Pancreas (tissue), 10 donors: ENCODE measurements at regions not wholly inside any gene's neighbourhood (a gene's known extent, or its start where the extent isn't known, plus 50 kb on each side); places are given as distances from the start of the nearest gene placed in this dataset.

Source experiments
- ATAC-seq, 4 donors: fragments of 200-7000 bp; cut with Tn5 transposase; one replicate each; pipeline versions ENCODE4 v1.8.0 to v1.9.1; 2020; ENCODE audit warnings: mild to moderate bottlenecking in 4 of 4, moderate library complexity in 4 of 4
- DNase-seq, 6 donors: peaks; one replicate each; pipeline ENCODE4 v3.0.0-alpha.2; 2020
- FAIRE-seq: peaks from 2 replicates; lab custom pipeline; 2012; peaks lifted over from hg19 to GRCh38; lab: Jason Lieb, UNC
- H3K27ac ChIP-seq, 4 donors: fragments of 200-600 bp; sonication (generic); 1 replicate in 3 of 4; 2 replicates in 1 of 4; pipeline versions ENCODE4 v1.5.0 to v1.8.0; 2020
- H3K27me3 ChIP-seq, 4 donors: fragments of 200-600 bp; one replicate each; pipeline ENCODE4 v1.8.0; 2021
- H3K36me3 ChIP-seq, 3 donors: fragments of 200-600 bp; sonication (generic) in 1 of 3; one replicate each; pipeline versions ENCODE4 v1.5.0 to v1.8.0; 2020 to 2021
- H3K4me1 ChIP-seq, 3 donors: fragments of 200-600 bp; one replicate each; pipeline ENCODE4 v1.8.0; 2021
- H3K4me3 ChIP-seq, 4 donors: fragments of 200-600 bp; sonication (generic) in 2 of 4; one replicate each; pipeline versions ENCODE4 v1.5.0 to v1.8.0; 2020 to 2021
- H3K9me3 ChIP-seq, 4 donors: fragments of 200-600 bp; one replicate each; pipeline ENCODE4 v1.8.0; 2021
- CTCF ChIP-seq, 4 donors: fragments of 200-600 bp; sonication (generic) in 3 of 4; IDR thresholded peaks; one replicate each; pipeline versions ENCODE4 v1.5.0 to v1.8.0; 2021; ENCODE audit warnings: antibody characterized with exemption in 4 of 4
- WGBS, 2 donors: extraction: QIAGEN DNeasy Blood & Tissue Kit; methylation state at CpG; one replicate each; pipeline ENCODE4 v1.1.7; 2013; 5-methylcytosine and 5-hydroxymethylcytosine counted together
- intact Hi-C, 3 donors: fragments of 100-400 bp; cut with DNase I; formaldehyde crosslinking; loops; one replicate each; pipeline versions ENCODE4 v1.11.1 to v1.14.2; 2022
- donor health status: healthy with polysubstance abuse.
- donor health status: DM: no; HTN: no; CAD: no; lungs with moderate emphysema.
- donor health status: DM: no; HTN: no; CAD: no.
- donor health status: control.
- donor health status: control.
- donor health status: Bipolar disorder and iron deficiency.
- donor health status: DM: yes; HTN: yes; CAD: no.
- donor health status: DM: no; HTN: no; CAD: no.
- donor health status: DM: no; HTN: no; CAD: no.
- donor health status: DM: yes; HTN: yes; CAD: no.

GRCh38 chr10:128744811-128745305 lies 618.6 kb upstream of the MKI67 start:
- no peak for DNase-seq
- TF ChIP-seq CTCF (IDR thresholded peaks at IDR 0.05), result no peak
- Histone ChIP-seq H3K4me1 (no peaks in the 10 kb centered on the region), H3K9me3 (no peaks in the 10 kb centered on the region), H3K27me3 (peaks cover 0 to 4% (median 0%) of the 10 kb centered on the region in 4 donors), H3K27ac (no peak overlapping the region), H3K4me3 (no peak overlapping the region), H3K36me3 (no peaks in the 10 kb centered on the region)
- intact Hi-C loops, result no loop called here
- FAIRE-seq, result no peak
- no peak for ATAC-seq
- WGBS, 2 donors, result 83 to 100% methylated on average over 1 of the region's 1 CpG

GRCh38 chr10:128747582-128748346 lies 621.5 kb upstream of the MKI67 start:
- DNase-seq, result no peak
- Histone ChIP-seq H3K27ac (no peak overlapping the region), H3K4me3 (no peak overlapping the region), H3K4me1 (no peaks in the 10 kb centered on the region), H3K36me3 (no peaks in the 10 kb centered on the region), H3K27me3 (no peaks in the 10 kb centered on the region), H3K9me3 (no peaks in the 10 kb centered on the region)
- intact Hi-C loops, result no loop called here
- no peak for FAIRE-seq
- ATAC-seq, result no peak
- 36 to 39% methylated on average over 22 of the region's 22 CpGs for WGBS, 2 donors
- no peak for TF ChIP-seq CTCF (IDR thresholded peaks at IDR 0.05)

GRCh38 chr10:128751284-128751683 lies 625.1 kb upstream of the MKI67 start:
- ATAC-seq, result no peak

GRCh38 chr10:128751851-128752250 lies 625.6 kb upstream of the MKI67 start:
- Histone ChIP-seq H3K9me3 (no peaks in the 10 kb centered on the region), H3K4me1 (no peaks in the 10 kb centered on the region), H3K27me3 (no peaks in the 10 kb centered on the region), H3K27ac (no peak overlapping the region), H3K36me3 (no peaks in the 10 kb centered on the region), H3K4me3 (no peak overlapping the region)
- ATAC-seq (no peak), DNase-seq (no peak), FAIRE-seq (no peak)
- 82 to 98% methylated on average over 3 of the region's 3 CpGs for WGBS, 2 donors
- TF ChIP-seq CTCF (IDR thresholded peaks at IDR 0.05), result no peak
- intact Hi-C loops, result no loop called here

More at GRCh38 chr10:128751284-128751683, 625.1 kb upstream of the MKI67 start:
- DNase-seq (no peak), FAIRE-seq (no peak)
- Histone ChIP-seq H3K27ac (no peak overlapping the region), H3K36me3 (no peaks in the 10 kb centered on the region), H3K4me1 (no peaks in the 10 kb centered on the region), H3K9me3 (no peaks in the 10 kb centered on the region), H3K27me3 (no peaks in the 10 kb centered on the region), H3K4me3 (no peak overlapping the region)
- intact Hi-C loops, result no loop called here
- WGBS, 2 donors, result 77 to 80% methylated on average over 7 of the region's 7 CpGs
- TF ChIP-seq CTCF (IDR thresholded peaks at IDR 0.05), result no peak

GRCh38 chr10:128759174-128759573 lies 633.0 kb upstream of the MKI67 start:
- ATAC-seq, result no peak
- Histone ChIP-seq H3K27me3 (no peaks in the 10 kb centered on the region), H3K4me3 (no peak overlapping the region), H3K36me3 (no peaks in the 10 kb centered on the region), H3K9me3 (no peaks in the 10 kb centered on the region), H3K4me1 (no peaks in the 10 kb centered on the region), H3K27ac (no peak overlapping the region)
- WGBS, 2 donors, result 79 to 81% methylated on average over 8 of the region's 8 CpGs
- FAIRE-seq, result no peak
- DNase-seq, result no peak
- intact Hi-C loops, result no loop called here
- TF ChIP-seq CTCF (IDR thresholded peaks at IDR 0.05), result no peak
